ENCODE measurements at regions not wholly inside any gene's neighbourhood (a gene's known extent, or its start where the extent isn't known, plus 50 kb on each side); places are given as distances from the start of the nearest gene placed in this dataset.

DNA sequence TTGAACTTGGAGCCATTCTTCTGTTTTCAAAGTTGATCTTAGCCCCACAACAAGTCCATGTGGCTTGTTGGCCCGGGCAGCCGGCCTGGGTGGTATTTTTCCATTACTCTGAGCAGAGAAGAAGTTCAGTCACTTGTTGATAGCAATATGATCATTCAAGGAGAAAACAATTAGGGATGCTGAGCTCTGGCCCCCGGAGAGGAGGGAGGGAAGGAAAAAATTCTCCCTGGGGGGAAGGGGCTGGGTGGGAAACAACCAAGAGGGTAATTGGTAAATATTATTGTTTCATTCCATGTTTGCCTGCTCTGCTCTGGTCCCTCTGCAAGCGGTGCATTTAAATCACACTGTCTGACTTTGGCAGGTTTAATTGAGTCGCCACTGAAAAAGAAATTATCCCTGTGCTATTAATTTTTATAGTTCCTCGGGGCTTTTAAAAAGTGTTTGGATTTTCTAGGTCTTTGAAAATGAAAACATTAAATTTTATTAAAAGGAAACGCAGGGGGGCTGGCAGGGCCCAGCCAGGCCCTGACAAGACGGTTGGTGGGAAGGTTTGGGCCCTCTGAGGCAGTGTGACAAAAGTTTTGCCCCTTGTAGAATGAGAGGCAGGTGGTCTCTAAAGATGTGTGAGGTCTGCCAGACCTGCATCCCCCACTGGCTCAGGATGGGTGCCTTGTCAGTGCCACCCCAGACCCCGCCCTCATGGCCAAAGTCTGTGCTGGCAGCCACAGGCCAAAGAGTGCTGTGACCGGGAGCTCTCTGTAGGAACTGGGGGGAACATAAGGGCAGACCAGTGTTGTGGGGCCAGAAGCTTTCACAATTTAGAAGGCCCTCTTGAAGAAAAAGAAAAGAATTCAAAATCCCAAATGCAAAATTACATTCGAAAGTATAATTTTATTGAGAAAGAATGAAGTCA, 52.5 kb upstream of the SLC14A2 start:
- Histone ChIP-seq H3K4me2 (ENCODE audit: low read depth, low read length, poor library complexity, severe bottlenecking) (no peak overlapping the region), H3K79me2 (ENCODE audit: low read length) (no peaks in the 10 kb centered on the region), H3K4me1 (ENCODE audit: low read length) (no peaks in the 10 kb centered on the region), H3K27ac (ENCODE audit: low read length) (no peak overlapping the region), H3K9ac (ENCODE audit: low read length) (no peak overlapping the region), H3K9me3 (ENCODE audit: low read length) (no peaks in the 10 kb centered on the region), H2AFZ (ENCODE audit: low read length) (no peak overlapping the region), H3K36me3 (ENCODE audit: insufficient read depth, low read length) (no peaks in the 10 kb centered on the region), H3K27me3 (ENCODE audit: low read length) (no peaks in the 10 kb centered on the region), H3K9me2 (replicated peaks; ENCODE audit: insufficient read depth, low read length) (no peaks in the 10 kb centered on the region), H3K4me3 (ENCODE audit: low read length) (no peak overlapping the region), H4K20me1 (ENCODE audit: insufficient read depth, low read depth, low read length) (no peaks in the 10 kb centered on the region)
- DNase-seq = no peak

DNA sequence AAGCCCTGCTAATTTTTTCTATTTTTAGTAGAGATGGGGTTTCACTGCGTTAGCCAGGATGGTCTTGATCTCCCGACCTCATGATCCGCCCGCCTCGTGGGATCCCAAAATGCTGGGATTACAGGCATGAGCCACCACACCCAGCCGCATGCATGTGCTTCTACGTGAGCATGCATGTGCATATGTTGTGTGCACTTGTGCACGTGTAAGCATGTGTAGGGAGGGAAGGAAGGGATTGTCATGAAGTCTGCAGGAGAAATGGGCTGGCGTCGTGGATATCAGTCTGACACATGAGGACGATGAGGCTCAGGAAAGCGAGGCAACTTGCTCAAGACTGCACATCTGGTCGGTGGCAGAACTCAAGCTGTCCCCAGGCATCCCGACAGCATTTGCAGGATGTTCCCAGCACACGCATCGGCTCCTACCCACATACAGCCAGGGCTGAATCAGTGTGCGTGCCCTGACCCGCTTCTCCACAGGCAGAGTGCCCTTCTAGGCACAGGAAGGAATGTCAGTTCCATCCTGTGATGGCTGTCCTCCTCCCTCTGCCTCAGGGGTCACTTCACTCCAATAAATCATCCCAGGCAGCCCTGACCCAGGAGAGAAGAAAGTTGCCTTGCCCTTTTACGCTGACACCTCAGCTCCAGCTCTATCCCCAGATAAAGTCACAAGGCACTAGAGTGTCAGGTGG, 49.9 kb upstream of the SLC14A2 start:
- Histone ChIP-seq H3K4me2 (ENCODE audit: low read depth, low read length, poor library complexity, severe bottlenecking) (no peak overlapping the region), H3K4me3 (ENCODE audit: low read length) (no peak overlapping the region), H3K27me3 (ENCODE audit: low read length) (no peaks in the 10 kb centered on the region), H3K4me1 (ENCODE audit: low read length) (no peaks in the 10 kb centered on the region), H3K79me2 (ENCODE audit: low read length) (no peaks in the 10 kb centered on the region), H3K9me2 (replicated peaks; ENCODE audit: insufficient read depth, low read length) (no peaks in the 10 kb centered on the region), H3K9ac (ENCODE audit: low read length) (no peak overlapping the region), H2AFZ (ENCODE audit: low read length) (no peak overlapping the region), H3K9me3 (ENCODE audit: low read length) (no peaks in the 10 kb centered on the region), H3K36me3 (ENCODE audit: insufficient read depth, low read length) (no peaks in the 10 kb centered on the region), H4K20me1 (ENCODE audit: insufficient read depth, low read depth, low read length) (no peaks in the 10 kb centered on the region), H3K27ac (ENCODE audit: low read length) (no peak overlapping the region)
- DNase-seq = no peak

Measured in Karpas-422 (cell line).